ENCODE measurements at regions not wholly inside any gene's neighbourhood (a gene's known extent, or its start where the extent isn't known, plus 50 kb on each side); places are given as distances from the start of the nearest gene placed in this dataset.

GRCh38 chr14:29462321-29462720, 465.3 kb downstream of the PRKD1 start:
- TF ChIP-seq, protein P1, sequence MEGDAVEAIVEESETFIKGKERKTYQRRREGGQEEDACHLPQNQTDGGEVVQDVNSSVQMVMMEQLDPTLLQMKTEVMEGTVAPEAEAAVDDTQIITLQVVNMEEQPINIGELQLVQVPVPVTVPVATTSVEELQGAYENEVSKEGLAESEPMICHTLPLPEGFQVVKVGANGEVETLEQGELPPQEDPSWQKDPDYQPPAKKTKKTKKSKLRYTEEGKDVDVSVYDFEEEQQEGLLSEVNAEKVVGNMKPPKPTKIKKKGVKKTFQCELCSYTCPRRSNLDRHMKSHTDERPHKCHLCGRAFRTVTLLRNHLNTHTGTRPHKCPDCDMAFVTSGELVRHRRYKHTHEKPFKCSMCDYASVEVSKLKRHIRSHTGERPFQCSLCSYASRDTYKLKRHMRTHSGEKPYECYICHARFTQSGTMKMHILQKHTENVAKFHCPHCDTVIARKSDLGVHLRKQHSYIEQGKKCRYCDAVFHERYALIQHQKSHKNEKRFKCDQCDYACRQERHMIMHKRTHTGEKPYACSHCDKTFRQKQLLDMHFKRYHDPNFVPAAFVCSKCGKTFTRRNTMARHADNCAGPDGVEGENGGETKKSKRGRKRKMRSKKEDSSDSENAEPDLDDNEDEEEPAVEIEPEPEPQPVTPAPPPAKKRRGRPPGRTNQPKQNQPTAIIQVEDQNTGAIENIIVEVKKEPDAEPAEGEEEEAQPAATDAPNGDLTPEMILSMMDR (IDR thresholded peaks at IDR 0.05; ENCODE audit: control extremely low read depth, extremely low read depth, low read depth, missing control alignments) = no peak
- DNase-seq (ENCODE audit: extremely low spot score) = no peak
- ChIA-PET POLR2A (no interaction called here), CTCF (interaction anchor here (1.0 kb wide), 1 partner anchor 8 kb away, joined by 6 read pairs; no protein-coding TSS in a partner anchor)

DNA sequence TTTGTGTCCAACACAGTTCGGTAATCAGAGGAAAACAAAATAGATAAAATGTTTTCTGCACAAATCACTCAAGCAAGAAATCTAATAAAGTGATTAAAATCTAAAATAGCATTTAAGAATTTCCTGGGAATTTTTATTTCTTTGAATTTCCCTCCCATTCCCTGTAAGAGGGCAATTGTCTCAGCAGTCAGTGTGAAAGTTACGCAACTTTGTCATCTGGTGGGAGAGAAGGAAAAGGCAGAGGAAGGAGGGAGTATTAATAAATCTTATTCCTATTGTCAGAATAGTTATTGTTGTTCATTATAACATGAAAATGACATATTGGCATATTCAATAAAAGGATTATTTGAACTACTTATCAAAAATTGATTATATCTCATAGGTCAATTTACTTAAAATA, 464.9 kb downstream of the PRKD1 start:
- ChIA-PET POLR2A (no interaction called here), CTCF (interaction anchor here (1.0 kb wide), 1 partner anchor 8 kb away, joined by 6 read pairs; no protein-coding TSS in a partner anchor)
- no peak for DNase-seq (ENCODE audit: extremely low spot score)
- TF ChIP-seq, protein P1 (IDR thresholded peaks at IDR 0.05; ENCODE audit: control extremely low read depth, extremely low read depth, low read depth, missing control alignments) = no peak

DNA sequence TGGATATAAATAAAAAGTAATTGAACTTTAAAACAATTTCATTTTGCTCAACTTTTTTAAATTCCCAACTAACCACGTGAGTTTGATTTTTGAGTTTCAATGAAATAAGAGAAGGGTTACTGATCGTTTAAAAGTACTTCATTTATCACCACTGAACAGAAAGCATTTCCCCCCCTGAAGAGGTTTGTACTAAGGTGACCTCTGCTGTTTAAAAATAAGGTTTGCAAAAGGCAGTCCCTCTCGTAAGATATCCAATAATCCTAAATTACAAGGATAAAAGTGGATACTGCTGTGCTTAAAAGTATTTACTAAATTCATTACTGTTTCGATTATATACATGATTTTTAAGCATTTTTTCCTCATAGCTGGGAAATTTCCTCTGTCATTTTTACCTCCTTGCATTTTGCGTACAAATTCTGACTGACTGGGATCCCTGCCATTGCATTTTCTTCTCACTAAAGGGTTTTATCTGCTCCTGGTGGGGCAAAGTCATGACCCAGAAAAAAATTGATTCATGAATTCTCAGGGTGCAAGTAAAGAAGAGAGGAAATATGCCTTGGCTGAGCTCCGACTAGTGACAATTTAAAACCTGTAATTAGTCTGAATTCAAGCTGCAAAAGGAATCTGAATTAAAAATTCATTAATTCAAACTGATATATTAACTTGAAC, 463.8 kb downstream of the PRKD1 start:
- ChIA-PET POLR2A (no interaction called here), CTCF (no interaction called here)
- no peak for DNase-seq (ENCODE audit: extremely low spot score)
- TF ChIP-seq, protein P1 (IDR thresholded peaks at IDR 0.05; ENCODE audit: control extremely low read depth, extremely low read depth, low read depth, missing control alignments) = no peak

- ChIA-PET CTCF (no interaction called here), POLR2A (no interaction called here)
- DNase-seq (ENCODE audit: extremely low spot score) = no peak
- TF ChIP-seq, protein P1 (IDR thresholded peaks at IDR 0.05; ENCODE audit: control extremely low read depth, extremely low read depth, low read depth, missing control alignments) = no peak
Measured at GRCh38 chr14:29465095-29465494, 462.6 kb downstream of the PRKD1 start.

GRCh38 chr14:29475641-29476040, 452.0 kb downstream of the PRKD1 start:
- no peak for DNase-seq (ENCODE audit: extremely low spot score)
- POLR2A ChIA-PET = no interaction called here
- TF ChIP-seq, protein P1 (IDR thresholded peaks at IDR 0.05; ENCODE audit: control extremely low read depth, extremely low read depth, low read depth, missing control alignments) = no peak
- CTCF ChIA-PET = interaction anchor here (1.4 to 1.9 kb wide), 2 partner anchors 23 to 25 kb away, joined by 3 to 6 read pairs; no protein-coding TSS in a partner anchor

GRCh38 chr14:29486132-29486531, 441.5 kb downstream of the PRKD1 start:
- DNase-seq (ENCODE audit: extremely low spot score) = no peak
- TF ChIP-seq, protein P1 (IDR thresholded peaks at IDR 0.05; ENCODE audit: control extremely low read depth, extremely low read depth, low read depth, missing control alignments) = no peak
- POLR2A ChIA-PET = no interaction called here
- CTCF ChIA-PET = no interaction called here

Data from GM10248 (cell line).